Upper lobe of left lung (tissue), 6 donors: ENCODE measurements at regions not wholly inside any gene's neighbourhood (a gene's known extent, or its start where the extent isn't known, plus 50 kb on each side); places are given as distances from the start of the nearest gene placed in this dataset.
A peak's percentile ranks its signal among the peaks of the same experiment; 100 is the strongest.

Experiments
- ATAC-seq, 2 donors: fragments of 200-7000 bp; cut with Tn5 transposase; one replicate each; pipeline ENCODE4 v1.9.1; 2022; ENCODE audit warnings: mild to moderate bottlenecking in 2 of 2, moderate library complexity in 2 of 2; ENCODE audit not compliant: low FRiP score in 2 of 2
- DNase-seq, 2 donors: peaks; one replicate each; pipeline ENCODE4 v3.0.0-alpha.2; 2019 to 2020
- H3K27ac ChIP-seq, 4 donors: fragments of 200-600 bp; sonication (generic); one replicate each; pipeline ENCODE4 v1.5.1; 2016 to 2019
- H3K27me3 ChIP-seq, 4 donors: fragments of 200-600 bp; sonication (generic); one replicate each; pipeline ENCODE4 v1.5.1; 2017 to 2019
- H3K36me3 ChIP-seq, 4 donors: fragments of 200-600 bp; sonication (generic); one replicate each; pipeline ENCODE4 v1.5.1; 2016 to 2019
- H3K4me1 ChIP-seq, 4 donors: fragments of 200-600 bp; sonication (generic); one replicate each; pipeline ENCODE4 v1.5.1; 2018 to 2019
- H3K4me3 ChIP-seq, 4 donors: fragments of 200-600 bp; sonication (generic); one replicate each; pipeline ENCODE4 v1.5.1; 2017 to 2019; ENCODE audit warnings: mild to moderate bottlenecking in 2 of 4, moderate library complexity in 1 of 4
- H3K9me3 ChIP-seq, 4 donors: fragments of 200-600 bp; sonication (generic); one replicate each; pipeline ENCODE4 v1.5.1; 2018 to 2019
- CTCF ChIP-seq, 6 experiments: fragments of 450-650 bp in 4 of 6; fragments of 200-600 bp in 2 of 6; sonication (generic) in 2 of 6; IDR thresholded peaks; one replicate each; pipeline ENCODE4 v1.5.1; 2016 to 2019; ENCODE audit warnings: antibody characterized with exemption in 6 of 6
- EP300 ChIP-seq, 4 donors: sonication (generic); formaldehyde crosslinking; IDR thresholded peaks; one replicate each; pipeline ENCODE4 v1.5.1; 2017; ENCODE audit warnings: antibody characterized with exemption in 4 of 4, control low read depth in 2 of 4
- POLR2A ChIP-seq, 4 donors: fragments of 450-650 bp; IDR thresholded peaks; one replicate each; pipeline ENCODE4 v1.5.1; 2016 to 2017; ENCODE audit warnings: antibody characterized with exemption in 4 of 4, mild to moderate bottlenecking in 2 of 4
- POLR2AphosphoS5 ChIP-seq, 2 donors: sonication (generic); formaldehyde crosslinking; IDR thresholded peaks; one replicate each; pipeline ENCODE4 v1.5.1; 2017; ENCODE audit warnings: antibody characterized with exemption in 2 of 2
- WGBS, 2 donors: methylation state at CpG; one replicate each; pipeline ENCODE4 v1.1.5; 2017 to 2018; 5-methylcytosine and 5-hydroxymethylcytosine counted together
- donor health status: DM: no; HTN: no; CAD: no; lungs with moderate emphysema.
- donor health status: DM: no; HTN: yes; CAD: no; lungs with severe emphysema.

GRCh38 chr12:22740656-22741355 lies 115.8 kb downstream of the ETNK1 start:
- no peaks in the 10 kb centered on the region for H3K4me1 ChIP-seq
- DNase-seq (no peak), ATAC-seq (no peak)
- H3K27me3 ChIP-seq, result no peaks in the 10 kb centered on the region
- 77 to 89% methylated on average over 4 of the region's 4 CpGs for WGBS, 2 donors
- H3K36me3 ChIP-seq, result no peaks in the 10 kb centered on the region
- H3K27ac ChIP-seq, result no peak overlapping the region
- no peak overlapping the region for H3K4me3 ChIP-seq
- no peak for TF ChIP-seq CTCF (IDR thresholded peaks at IDR 0.05)
- no peak for TF ChIP-seq POLR2A (IDR thresholded peaks at IDR 0.05)
- no peak for TF ChIP-seq EP300 (IDR thresholded peaks at IDR 0.05)
- no peak for TF ChIP-seq POLR2AphosphoS5 (IDR thresholded peaks at IDR 0.05)
- no peaks in the 10 kb centered on the region for H3K9me3 ChIP-seq

DNA sequence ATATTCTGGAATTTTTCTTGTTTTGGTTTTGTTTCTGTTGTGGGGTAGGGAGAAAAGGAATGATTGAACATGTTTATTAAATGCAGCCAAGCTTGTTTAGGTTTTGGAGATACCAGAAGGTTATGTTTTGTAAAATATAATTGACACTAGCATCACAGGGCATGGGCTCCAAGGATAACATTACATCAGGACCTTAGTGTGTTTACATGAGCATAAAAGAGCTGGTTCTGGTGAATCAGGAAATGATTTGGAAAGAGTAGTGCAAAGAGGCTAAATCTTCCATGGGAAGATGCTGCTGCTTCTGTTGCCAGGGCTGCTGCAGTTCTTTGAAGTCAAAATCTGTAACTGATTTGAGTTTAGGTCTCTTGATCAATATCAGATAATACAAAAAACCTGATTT lies 118.7 kb downstream of the ETNK1 start:
- ATAC-seq, result no peak
- no peak overlapping the region for H3K4me3 ChIP-seq
- H3K27me3 ChIP-seq, result no peaks in the 10 kb centered on the region
- no peaks in the 10 kb centered on the region for H3K4me1 ChIP-seq
- no peaks in the 10 kb centered on the region for H3K9me3 ChIP-seq
- DNase-seq, result no peak
- H3K27ac ChIP-seq, result no peak overlapping the region
- H3K36me3 ChIP-seq, result no peaks in the 10 kb centered on the region
- no peak for TF ChIP-seq EP300 (IDR thresholded peaks at IDR 0.05)
- no peak for TF ChIP-seq CTCF (IDR thresholded peaks at IDR 0.05)
- TF ChIP-seq POLR2A (IDR thresholded peaks at IDR 0.05), result no peak
- no peak for TF ChIP-seq POLR2AphosphoS5 (IDR thresholded peaks at IDR 0.05)

- Histone ChIP-seq H3K9me3 (no peaks in the 10 kb centered on the region), H3K27me3 (no peaks in the 10 kb centered on the region), H3K27ac (no peak overlapping the region), H3K4me1 (no peaks in the 10 kb centered on the region), H3K4me3 (no peak overlapping the region), H3K36me3 (no peaks in the 10 kb centered on the region)
- WGBS, 2 donors, result 66 to 73% methylated on average over 1 of the region's 1 CpG
- TF ChIP-seq POLR2A (IDR thresholded peaks at IDR 0.05) (no peak), EP300 (IDR thresholded peaks at IDR 0.05) (no peak), CTCF (IDR thresholded peaks at IDR 0.05) (no peak), POLR2AphosphoS5 (IDR thresholded peaks at IDR 0.05) (no peak)
- ATAC-seq, result no peak
- DNase-seq, result no peak
Observed at GRCh38 chr12:22744197-22744596, 119.2 kb downstream of the ETNK1 start.

DNA sequence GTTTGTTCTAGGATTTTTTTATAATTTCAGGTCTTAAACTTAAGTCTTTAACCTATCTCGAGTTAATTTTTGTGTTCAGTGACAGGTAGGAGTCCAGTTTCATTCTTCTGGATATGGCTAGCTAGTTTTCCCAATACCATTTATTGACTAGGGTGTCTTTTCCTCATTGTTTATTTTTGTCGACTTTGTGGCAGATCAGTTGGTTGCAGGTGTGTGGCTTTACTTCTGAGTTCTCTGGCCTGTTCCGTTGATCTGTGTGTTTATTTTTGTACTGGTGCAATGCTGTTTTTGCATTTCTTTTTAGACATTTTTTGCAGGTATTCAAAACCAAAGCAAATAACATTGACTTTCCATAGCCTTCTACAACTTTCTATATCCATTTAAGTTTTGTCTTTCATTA lies 121.7 kb downstream of the ETNK1 start:
- 68 to 77% methylated on average over 3 of the region's 3 CpGs for WGBS, 2 donors
- Histone ChIP-seq H3K36me3 (no peaks in the 10 kb centered on the region), H3K27ac (no peak overlapping the region), H3K4me3 (no peak overlapping the region), H3K9me3 (no peaks in the 10 kb centered on the region), H3K27me3 (no peaks in the 10 kb centered on the region), H3K4me1 (no peaks in the 10 kb centered on the region)
- TF ChIP-seq EP300 (IDR thresholded peaks at IDR 0.05) (no peak), POLR2AphosphoS5 (IDR thresholded peaks at IDR 0.05) (no peak), CTCF (IDR thresholded peaks at IDR 0.05) (no peak), POLR2A (IDR thresholded peaks at IDR 0.05) (no peak)
- ATAC-seq (no peak), DNase-seq (no peak)

DNA sequence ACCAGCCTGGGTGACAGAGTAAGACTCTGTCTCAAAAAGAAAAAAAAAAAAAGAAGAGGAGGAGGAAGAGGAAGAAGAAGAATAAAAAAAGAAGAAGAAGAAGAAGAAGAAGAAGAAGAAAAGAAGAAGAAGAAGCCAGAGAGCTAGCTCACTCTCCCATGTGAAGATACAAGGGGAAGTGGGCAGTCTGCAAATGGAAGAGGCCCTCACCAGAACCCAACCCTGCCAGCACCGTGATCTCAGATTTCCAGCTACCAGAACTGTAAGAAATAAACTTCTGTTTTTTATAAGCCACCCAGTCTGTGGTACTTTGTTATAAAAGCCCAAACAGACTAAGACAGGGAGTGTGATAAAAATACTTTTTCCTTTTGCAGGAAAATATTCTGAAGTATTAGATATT lies 130.7 kb downstream of the ETNK1 start:
- no peak overlapping the region for H3K4me3 ChIP-seq
- no peaks in the 10 kb centered on the region for H3K9me3 ChIP-seq
- DNase-seq, result no peak
- 48 to 67% methylated on average over 1 of the region's 1 CpG for WGBS, 2 donors
- ATAC-seq, result peak in 1 of 2 donors; percentile 40
- H3K36me3 ChIP-seq, result no peaks in the 10 kb centered on the region
- H3K27ac ChIP-seq, result no peak overlapping the region
- TF ChIP-seq CTCF (IDR thresholded peaks at IDR 0.05), result no peak
- no peak for TF ChIP-seq POLR2A (IDR thresholded peaks at IDR 0.05)
- TF ChIP-seq EP300 (IDR thresholded peaks at IDR 0.05), result no peak
- no peak for TF ChIP-seq POLR2AphosphoS5 (IDR thresholded peaks at IDR 0.05)
- H3K4me1 ChIP-seq, result no peaks in the 10 kb centered on the region
- H3K27me3 ChIP-seq, result no peaks in the 10 kb centered on the region
